ENCODE measurements at regions not wholly inside any gene's neighbourhood (a gene's known extent, or its start where the extent isn't known, plus 50 kb on each side); places are given as distances from the start of the nearest gene placed in this dataset.

GRCh38 chr10:116006508-116006907 lies 266.5 kb downstream of the GFRA1 start:
- no peak for DNase-seq (ENCODE audit: low spot score)

GRCh38 chr10:116005301-116005700 lies 267.7 kb downstream of the GFRA1 start:
- no peak for DNase-seq (ENCODE audit: low spot score)

DNA sequence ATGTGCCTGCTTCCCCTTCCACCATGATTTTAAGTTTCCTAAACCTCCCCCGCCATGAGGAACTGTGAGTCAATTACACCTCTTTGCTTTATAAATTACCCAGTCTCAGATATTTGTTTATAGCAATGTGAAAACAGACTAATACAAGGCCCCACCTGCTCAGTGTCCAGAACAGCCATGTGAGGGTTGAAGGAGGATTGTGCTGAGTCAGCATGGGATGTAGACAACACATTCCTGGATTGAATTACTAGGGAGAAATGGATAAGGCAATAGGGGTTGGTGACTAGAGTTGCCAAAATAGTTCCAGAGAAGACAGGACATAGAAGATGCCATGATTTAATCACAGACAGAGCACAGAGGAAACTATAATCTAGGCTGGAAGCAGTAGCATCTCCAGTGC lies 270.3 kb downstream of the GFRA1 start:
- no peak for DNase-seq (ENCODE audit: low spot score)

GRCh38 chr10:116001976-116002375 lies 271.0 kb downstream of the GFRA1 start:
- no peak for DNase-seq (ENCODE audit: low spot score)

GRCh38 chr10:116001262-116001857 lies 271.6 kb downstream of the GFRA1 start:
- DNase-seq (ENCODE audit: low spot score) = peak; percentile 30

GRCh38 chr10:116000151-116000842 lies 272.7 kb downstream of the GFRA1 start:
- no peak for DNase-seq (ENCODE audit: low spot score)
